Endothelial cell of umbilical vein (primary cell): ENCODE measurements at regions not wholly inside any gene's neighbourhood (a gene's known extent, or its start where the extent isn't known, plus 50 kb on each side); places are given as distances from the start of the nearest gene placed in this dataset.

Experiments
- BruUV-seq: library from RNA; stranded (reverse); fragments of 400-500 nt; replicated peaks from 2 replicates; lab custom pipeline; 2021; lab: Mats Ljungman, UMichigan
- CTCF ChIA-PET: fragments of 300-600, 350-600 bp; sonication (Branson Sonifier 250); formaldehyde crosslinking; loops from one replicate; lab custom pipeline; 2021; ENCODE audit warnings: antibody characterized with exemption, inconsistent platforms; lab: Charles Lee
- POLR2A ChIA-PET: fragments of 300-600, 350-600 bp; sonication (Branson Sonifier 250); formaldehyde crosslinking; loops from one replicate; lab custom pipeline; 2021; ENCODE audit warnings: antibody characterized with exemption, inconsistent platforms; lab: Charles Lee
- DNase-seq: peaks from one replicate; pipeline ENCODE4 v3.0.0-alpha.2; 2011; ENCODE audit warnings: low read depth, low spot score
- FAIRE-seq: peaks from 2 replicates; lab custom pipeline; 2011; peaks lifted over from hg19 to GRCh38; lab: Jason Lieb, UNC
- H2AFZ ChIP-seq: 2 replicates; pipeline ENCODE4 v1.6.0; 2012; ENCODE audit warnings: low read depth, low read length, control low read depth, inconsistent platforms
- H3K27ac ChIP-seq: 2 replicates; pipeline ENCODE4 v1.5.1; 2011; ENCODE audit warnings: low read depth, mild to moderate bottlenecking, control low read depth, low read length, moderate library complexity; ENCODE audit not compliant: insufficient read depth
- H3K27me3 ChIP-seq, 2 experiments: 2 replicates each; pipeline versions ENCODE4 v1.6.0 to v1.6.1; 2011; ENCODE audit warnings: low read length in 2 of 2, mixed read lengths in 1 of 2; ENCODE audit not compliant: control insufficient read depth in 2 of 2, insufficient read depth in 2 of 2
- H3K36me3 ChIP-seq, 2 experiments: 2 replicates in 1 of 2; 3 replicates in 1 of 2; pipeline ENCODE4 v1.5.1; 2011; ENCODE audit warnings: low read length in 2 of 2, mild to moderate bottlenecking in 1 of 2, moderate library complexity in 1 of 2; ENCODE audit not compliant: control insufficient read depth in 2 of 2, insufficient read depth in 2 of 2; ENCODE audit errors: extremely low read depth in 1 of 2
- H3K4me1 ChIP-seq: 3 replicates; pipeline ENCODE4 v1.5.1; 2011; ENCODE audit warnings: mild to moderate bottlenecking, low read length; ENCODE audit not compliant: control insufficient read depth, insufficient read depth; ENCODE audit errors: extremely low read depth
- H3K4me2 ChIP-seq: 2 replicates; pipeline ENCODE4 v1.6.1; 2011; ENCODE audit warnings: low read length, control low read depth, mixed read lengths; ENCODE audit not compliant: insufficient read depth
- H3K4me3 ChIP-seq, 3 experiments: fragments of 200-600 bp in 1 of 3; sonication (generic), shearing (Covaris generic) in 1 of 3; replicated peaks in 1 of 3; 2 replicates each; pipeline ENCODE4 v1.5.1; 2011 to 2016; ENCODE audit warnings: control low read depth in 3 of 3, low read length in 3 of 3, mild to moderate bottlenecking in 2 of 3, inconsistent platforms in 1 of 3, low read depth in 1 of 3, moderate library complexity in 1 of 3; ENCODE audit not compliant: insufficient read depth in 1 of 3
- H3K79me2 ChIP-seq: 2 replicates; pipeline ENCODE4 v1.6.0; 2012; ENCODE audit warnings: low read length, inconsistent platforms; ENCODE audit not compliant: control insufficient read depth, insufficient read depth
- H3K9ac ChIP-seq: replicated peaks from 2 replicates; pipeline ENCODE3; 2011; ENCODE audit warnings: low read length, control low read depth; ENCODE audit not compliant: insufficient read depth; ENCODE audit errors: extremely low read depth
- H3K9me1 ChIP-seq: replicated peaks from 3 replicates; pipeline ENCODE4 v1.6.0; 2011; ENCODE audit warnings: mild to moderate bottlenecking, low read length; ENCODE audit not compliant: control insufficient read depth, insufficient read depth; ENCODE audit errors: extremely low read depth
- H3K9me3 ChIP-seq: replicated peaks from 2 replicates; pipeline ENCODE4 v1.5.1; 2012; ENCODE audit warnings: low read length, inconsistent platforms; ENCODE audit not compliant: control insufficient read depth, insufficient read depth
- H4K20me1 ChIP-seq: replicated peaks from 2 replicates; pipeline ENCODE3; 2011; ENCODE audit warnings: mild to moderate bottlenecking, low read length; ENCODE audit not compliant: control insufficient read depth, insufficient read depth; ENCODE audit errors: extremely low read depth
- CTCF ChIP-seq, 2 donors: IDR thresholded peaks; 1 replicate in 1 of 2; 2 replicates in 1 of 2; pipeline ENCODE4 v1.5.1; 2011; ENCODE audit warnings: low read length in 2 of 2, mild to moderate bottlenecking in 2 of 2, moderate library complexity in 2 of 2, control low read depth in 1 of 2, inconsistent platforms in 1 of 2, low read depth in 1 of 2; ENCODE audit not compliant: insufficient read depth in 1 of 2; ENCODE audit errors: extremely low read depth in 1 of 2
- EZH2 ChIP-seq: IDR thresholded peaks from 2 replicates; pipeline ENCODE4 v1.6.1; 2012; ENCODE audit warnings: borderline replicate concordance, low read depth, mild to moderate bottlenecking, moderate library complexity, low read length, inconsistent platforms; ENCODE audit not compliant: severe bottlenecking
- FOS ChIP-seq: IDR thresholded peaks from 2 replicates; pipeline ENCODE4 v1.6.1; 2011; ENCODE audit warnings: mild to moderate bottlenecking, low read length, moderate library complexity, borderline replicate concordance; ENCODE audit not compliant: insufficient read depth
- GATA2 ChIP-seq: IDR thresholded peaks from 2 replicates; pipeline ENCODE4 v1.7.0; 2011; ENCODE audit warnings: low read depth, mild to moderate bottlenecking, moderate library complexity, mixed read lengths, low read length; ENCODE audit not compliant: insufficient read length, insufficient read depth
- JUN ChIP-seq: IDR thresholded peaks from 2 replicates; pipeline ENCODE4 v1.6.1; 2011; ENCODE audit warnings: borderline replicate concordance, low read depth; ENCODE audit not compliant: insufficient read length, insufficient read depth
- MYC ChIP-seq: IDR thresholded peaks from one replicate; pipeline ENCODE4 v1.6.1; 2011; ENCODE audit warnings: mild to moderate bottlenecking, low read depth, low read length
- POLR2A ChIP-seq: IDR thresholded peaks from 2 replicates; pipeline ENCODE4 v1.6.1; 2012; ENCODE audit warnings: low read depth, mild to moderate bottlenecking, control low read depth, low read length
- POLR2AphosphoS5 ChIP-seq: IDR thresholded peaks from 2 replicates; pipeline ENCODE4 v1.6.1; 2012; ENCODE audit warnings: low read depth, mild to moderate bottlenecking, control low read depth, low read length, moderate library complexity; ENCODE audit not compliant: insufficient read depth
- dilution Hi-C: fragments of 300-500 bp; cut with MboI; formaldehyde crosslinking; loops from one replicate; pipeline ENCODE4 v1.15.0; 2019; ENCODE audit warnings: low sequenced_read_pairs; ENCODE audit not compliant: extremely low pct_ligation_motif_present
- intact Hi-C: fragments of 100-400 bp; cut with micrococcal nuclease; formaldehyde crosslinking; loops from one replicate; pipeline ENCODE4 v1.10.0; 2022
- TF ChIP-seq, protein P1 (sequence below): IDR thresholded peaks from 2 replicates; pipeline ENCODE4 v1.6.1; 2011; ENCODE audit not compliant: insufficient read depth, insufficient read length

DNA sequence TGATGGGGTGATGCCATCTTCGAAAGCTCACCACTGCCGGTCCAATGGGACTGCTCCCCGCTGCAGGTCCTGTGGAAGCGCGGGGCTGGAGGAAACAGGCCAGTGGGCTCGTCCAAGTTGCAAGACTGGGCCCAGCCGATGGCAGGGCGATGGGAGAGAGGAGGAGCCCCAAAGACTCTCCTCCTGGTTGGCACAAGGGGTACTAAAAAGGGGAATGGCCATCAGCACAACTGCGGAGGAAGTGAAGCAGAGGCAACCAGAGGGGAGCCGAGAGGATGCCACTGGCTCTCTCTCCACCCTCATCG, 357.1 kb downstream of the SHANK2 start:
- H3K4me3 ChIP-seq, result no peak overlapping the region
- H3K4me1 ChIP-seq, result no peaks in the 10 kb centered on the region
- no peaks in the 10 kb centered on the region for H3K9me1 ChIP-seq
- DNase-seq (no peak), FAIRE-seq (no peak)
- no peak overlapping the region for H2AFZ ChIP-seq
- no TSS peak for BruUV-seq
- H4K20me1 ChIP-seq, result no peaks in the 10 kb centered on the region
- no peaks in the 10 kb centered on the region for H3K79me2 ChIP-seq
- no peak overlapping the region for H3K9ac ChIP-seq
- H3K27ac ChIP-seq, result no peak overlapping the region
- dilution Hi-C loops (no loop called here), intact Hi-C loops (no loop called here)
- ChIA-PET CTCF (no interaction called here), POLR2A (no interaction called here)
- peaks cover 5% of the 10 kb centered on the region for H3K9me3 ChIP-seq
- H3K36me3 ChIP-seq, result no peaks in the 10 kb centered on the region
- H3K27me3 ChIP-seq, result no peaks in the 10 kb centered on the region
- no peak overlapping the region for H3K4me2 ChIP-seq
- TF ChIP-seq FOS (no peak), CTCF (IDR thresholded peaks at IDR 0.05; ENCODE audit: extremely low read depth in 1 of 2, insufficient read depth in 1 of 2, low read depth in 1 of 2, low read length in 2 of 2) (no peak), JUN (no peak), EZH2 (no peak), MYC (no peak), POLR2A (no peak), POLR2AphosphoS5 (no peak), GATA2 (no peak)
- TF ChIP-seq, protein P1, sequence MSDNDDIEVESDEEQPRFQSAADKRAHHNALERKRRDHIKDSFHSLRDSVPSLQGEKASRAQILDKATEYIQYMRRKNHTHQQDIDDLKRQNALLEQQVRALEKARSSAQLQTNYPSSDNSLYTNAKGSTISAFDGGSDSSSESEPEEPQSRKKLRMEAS, result no peak
